Mucosa of descending colon (tissue), 3 donors: ENCODE measurements at regions not wholly inside any gene's neighbourhood (a gene's known extent, or its start where the extent isn't known, plus 50 kb on each side); places are given as distances from the start of the nearest gene placed in this dataset.

Source experiments
- ATAC-seq: fragments of 200-7000 bp; cut with Tn5 transposase; one replicate; pipeline ENCODE4 v1.9.1; 2020; ENCODE audit warnings: mild to moderate bottlenecking, moderate library complexity
- DNase-seq, 3 donors: peaks; one replicate each; pipeline ENCODE4 v3.0.0-alpha.2; 2020
- H3K36me3 ChIP-seq: fragments of 200-600 bp; one replicate; pipeline ENCODE4 v1.8.0; 2021; ENCODE audit warnings: low read depth, mild to moderate bottlenecking
- H3K4me1 ChIP-seq: fragments of 200-600 bp; one replicate; pipeline ENCODE4 v1.8.0; 2021; ENCODE audit warnings: low read depth, mild to moderate bottlenecking
- H3K4me3 ChIP-seq: fragments of 200-600 bp; one replicate; pipeline ENCODE4 v1.8.0; 2021; ENCODE audit warnings: mild to moderate bottlenecking
- H3K9me3 ChIP-seq: fragments of 200-600 bp; one replicate; pipeline ENCODE4 v1.8.0; 2021; ENCODE audit warnings: mild to moderate bottlenecking
- intact Hi-C, 2 donors: fragments of 100-400 bp; cut with DNase I in 1 of 2; cut with micrococcal nuclease in 1 of 2; formaldehyde crosslinking; loops; one replicate each; pipeline versions ENCODE4 v1.11.0 to v1.11.1; 2022; cut with DNase I, micrococcal nuclease
- TF ChIP-seq, protein P1 (sequence below): fragments of 200-600 bp; IDR thresholded peaks from one replicate; pipeline ENCODE4 v1.8.0; 2022; ENCODE audit warnings: antibody characterized with exemption, mild to moderate bottlenecking
- donor health status: DM: no; HTN: no; CAD: no; lungs with moderate emphysema.
- donor health status: DM: no; HTN: no; CAD: no.
- donor health status: DM: no; HTN: yes; CAD: no.

DNA sequence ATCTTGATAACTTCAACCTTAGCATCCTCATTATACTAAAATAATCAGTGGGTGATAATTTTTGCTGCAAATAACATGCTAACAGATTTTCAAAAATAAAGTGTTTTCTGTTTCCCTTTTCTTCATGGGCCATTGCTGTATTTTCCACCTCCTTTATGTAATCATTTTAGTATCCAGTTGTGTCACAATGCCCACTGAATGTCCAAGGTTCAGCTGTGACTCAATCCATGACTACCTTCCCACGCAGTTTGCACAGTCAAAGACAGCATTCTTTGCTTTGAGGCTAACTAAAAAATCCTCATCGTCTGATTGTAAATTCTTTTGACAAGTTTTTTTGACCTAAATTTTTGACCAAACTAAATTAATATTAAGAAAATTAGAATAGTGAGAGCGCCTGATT is 474.1 kb downstream of the FLRT2 start:
- peaks cover 13% of the 10 kb centered on the region for H3K9me3 ChIP-seq

DNA sequence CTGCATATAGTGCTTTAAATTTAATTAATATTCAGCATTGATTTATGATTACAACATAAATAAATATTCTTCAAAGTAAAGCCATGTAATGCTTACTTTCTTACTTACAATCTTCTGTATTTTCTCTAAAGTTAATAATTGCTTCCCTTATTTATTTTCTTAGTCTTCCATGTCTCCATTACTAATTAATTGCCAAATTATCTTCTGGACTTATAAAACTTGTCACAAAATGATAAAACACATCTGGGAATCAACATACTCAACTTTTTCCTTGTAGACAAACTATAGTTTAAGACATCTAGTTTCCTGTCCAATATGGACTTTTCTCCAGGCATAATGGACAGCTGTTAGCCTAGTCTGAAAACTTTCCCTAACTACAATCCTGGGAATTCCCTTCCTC is 466.6 kb downstream of the FLRT2 start:
- intact Hi-C loops = no loop called here
- Histone ChIP-seq H3K4me1 (no peaks in the 10 kb centered on the region), H3K4me3 (no peak overlapping the region), H3K36me3 (no peaks in the 10 kb centered on the region), H3K9me3 (peaks cover 12% of the 10 kb centered on the region)
- DNase-seq (no peak), ATAC-seq (no peak)
- TF ChIP-seq, protein P1, sequence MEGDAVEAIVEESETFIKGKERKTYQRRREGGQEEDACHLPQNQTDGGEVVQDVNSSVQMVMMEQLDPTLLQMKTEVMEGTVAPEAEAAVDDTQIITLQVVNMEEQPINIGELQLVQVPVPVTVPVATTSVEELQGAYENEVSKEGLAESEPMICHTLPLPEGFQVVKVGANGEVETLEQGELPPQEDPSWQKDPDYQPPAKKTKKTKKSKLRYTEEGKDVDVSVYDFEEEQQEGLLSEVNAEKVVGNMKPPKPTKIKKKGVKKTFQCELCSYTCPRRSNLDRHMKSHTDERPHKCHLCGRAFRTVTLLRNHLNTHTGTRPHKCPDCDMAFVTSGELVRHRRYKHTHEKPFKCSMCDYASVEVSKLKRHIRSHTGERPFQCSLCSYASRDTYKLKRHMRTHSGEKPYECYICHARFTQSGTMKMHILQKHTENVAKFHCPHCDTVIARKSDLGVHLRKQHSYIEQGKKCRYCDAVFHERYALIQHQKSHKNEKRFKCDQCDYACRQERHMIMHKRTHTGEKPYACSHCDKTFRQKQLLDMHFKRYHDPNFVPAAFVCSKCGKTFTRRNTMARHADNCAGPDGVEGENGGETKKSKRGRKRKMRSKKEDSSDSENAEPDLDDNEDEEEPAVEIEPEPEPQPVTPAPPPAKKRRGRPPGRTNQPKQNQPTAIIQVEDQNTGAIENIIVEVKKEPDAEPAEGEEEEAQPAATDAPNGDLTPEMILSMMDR = no peak

More for the DNA sequence above, 474.1 kb downstream of the FLRT2 start:
- DNase-seq (no peak), ATAC-seq (no peak)
- TF ChIP-seq, protein P1 = no peak
- intact Hi-C loops = no loop called here
- Histone ChIP-seq H3K36me3 (no peaks in the 10 kb centered on the region), H3K4me3 (no peak overlapping the region), H3K4me1 (no peaks in the 10 kb centered on the region)

DNA sequence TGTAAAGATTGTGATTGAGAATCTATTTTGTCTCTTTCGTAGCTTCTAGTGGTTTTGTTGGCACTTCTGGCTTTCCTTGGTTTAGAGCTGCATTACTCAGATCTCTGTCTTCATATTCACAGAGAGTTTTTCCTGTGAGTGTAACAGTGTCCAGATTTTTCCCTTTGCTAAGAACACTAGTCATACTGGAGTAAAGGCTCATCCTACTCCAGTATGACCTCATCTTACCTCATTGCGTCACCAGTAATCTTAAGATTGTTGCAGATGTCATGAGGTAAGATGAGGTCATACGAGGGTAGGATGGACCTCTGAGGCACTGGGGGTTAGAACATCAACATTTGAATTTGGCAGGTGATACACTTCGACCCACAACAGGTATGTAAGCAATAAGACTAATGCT is 461.2 kb downstream of the FLRT2 start:
- Histone ChIP-seq H3K4me1 (no peaks in the 10 kb centered on the region), H3K36me3 (no peaks in the 10 kb centered on the region), H3K9me3 (peaks cover 24% of the 10 kb centered on the region), H3K4me3 (no peak overlapping the region)
- ATAC-seq = no peak
- TF ChIP-seq, protein P1 = no peak
- intact Hi-C loops = no loop called here
- DNase-seq = no peak

DNA sequence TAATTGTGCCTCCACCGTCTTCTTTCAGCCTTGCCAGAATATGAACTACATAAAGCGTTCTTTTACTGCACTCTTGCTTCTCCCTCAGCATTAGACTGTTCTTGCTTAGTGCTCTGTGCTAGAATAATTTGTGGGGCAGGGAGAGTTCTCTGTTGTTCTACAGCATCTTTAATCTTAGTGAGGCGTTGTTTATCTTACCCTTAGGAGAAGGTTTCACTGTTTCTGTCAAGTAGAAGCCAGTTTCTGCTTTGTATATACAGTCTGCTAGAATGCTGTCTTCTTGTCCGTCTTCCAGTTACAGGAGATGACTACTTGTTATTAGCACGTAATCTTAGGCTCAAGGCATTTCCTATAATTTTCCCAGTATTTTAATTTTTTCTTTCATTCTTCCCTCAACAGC is 458.0 kb downstream of the FLRT2 start:
- ATAC-seq = no peak
- no peak for DNase-seq
- Histone ChIP-seq H3K9me3 (peaks cover 22% of the 10 kb centered on the region), H3K4me1 (no peaks in the 10 kb centered on the region), H3K36me3 (no peaks in the 10 kb centered on the region), H3K4me3 (no peak overlapping the region)
- TF ChIP-seq, protein P1 = no peak
- intact Hi-C loops = no loop called here

DNA sequence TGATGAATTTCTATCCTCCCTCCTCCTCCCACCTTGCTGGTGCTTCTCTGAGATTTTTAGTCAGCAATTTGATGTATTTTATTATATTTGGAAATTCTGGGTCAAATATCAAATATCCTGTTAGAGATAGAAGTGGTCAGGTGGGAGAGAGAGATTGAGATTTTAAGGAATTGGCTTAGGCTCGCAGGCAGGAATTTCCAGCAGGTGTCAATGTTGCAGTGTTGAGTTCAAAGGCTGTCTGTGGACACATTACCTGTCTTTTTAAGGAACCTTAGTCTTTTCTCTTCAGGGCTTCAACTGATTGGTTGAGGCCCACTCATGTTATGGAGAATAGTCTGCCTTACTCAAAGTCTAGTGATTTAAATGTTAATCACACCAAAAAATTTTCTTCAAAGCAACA is 457.3 kb downstream of the FLRT2 start:
- no peak for DNase-seq
- ATAC-seq = no peak
- Histone ChIP-seq H3K9me3 (peaks cover 25% of the 10 kb centered on the region), H3K4me3 (no peak overlapping the region), H3K36me3 (no peaks in the 10 kb centered on the region), H3K4me1 (no peaks in the 10 kb centered on the region)
- intact Hi-C loops = no loop called here
- TF ChIP-seq, protein P1 = no peak

DNA sequence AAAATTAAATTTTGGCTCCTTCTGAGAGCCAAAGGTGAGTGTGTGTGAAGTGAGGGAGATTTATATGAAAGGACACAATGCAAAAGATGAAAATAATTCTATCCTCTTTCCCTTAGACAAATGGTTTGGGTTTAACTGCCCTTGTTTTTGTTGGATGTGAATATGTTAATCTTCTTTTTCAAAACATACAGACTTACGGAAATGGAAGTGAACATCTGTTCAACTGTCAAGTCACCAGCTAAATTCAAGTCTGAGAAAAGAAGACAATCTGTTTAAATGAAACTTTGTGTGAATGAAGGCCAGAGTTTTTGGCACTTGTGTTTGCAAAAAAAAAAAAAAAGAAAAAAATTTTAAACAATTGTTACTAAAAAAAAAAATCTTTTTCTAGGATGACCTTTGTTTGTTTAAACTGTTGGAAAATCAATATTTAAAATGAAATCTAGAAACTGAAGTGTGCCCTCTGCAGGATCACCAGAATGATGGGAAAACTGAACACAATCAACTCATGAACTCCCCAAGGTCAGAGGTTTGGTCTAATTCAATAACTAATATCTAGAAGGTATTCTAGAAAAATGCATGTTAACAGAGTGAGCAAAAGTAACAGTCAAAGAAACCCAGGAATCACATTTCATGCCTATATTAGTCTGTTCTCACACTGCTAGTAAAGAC is 448.8 kb downstream of the FLRT2 start:
- Histone ChIP-seq H3K9me3 (peaks cover 32% of the 10 kb centered on the region), H3K4me3 (no peak overlapping the region), H3K36me3 (no peaks in the 10 kb centered on the region), H3K4me1 (no peaks in the 10 kb centered on the region)
- TF ChIP-seq, protein P1 = no peak
- intact Hi-C loops = no loop called here
- ATAC-seq = no peak
- DNase-seq = no peak
